ENCODE measurements at regions not wholly inside any gene's neighbourhood (a gene's known extent, or its start where the extent isn't known, plus 50 kb on each side); places are given as distances from the start of the nearest gene placed in this dataset. TPM values are rescaled to one million over a fixed set of nuclear protein-coding genes. Genes with fewer than 3 reads are reported as not detected.

DNA sequence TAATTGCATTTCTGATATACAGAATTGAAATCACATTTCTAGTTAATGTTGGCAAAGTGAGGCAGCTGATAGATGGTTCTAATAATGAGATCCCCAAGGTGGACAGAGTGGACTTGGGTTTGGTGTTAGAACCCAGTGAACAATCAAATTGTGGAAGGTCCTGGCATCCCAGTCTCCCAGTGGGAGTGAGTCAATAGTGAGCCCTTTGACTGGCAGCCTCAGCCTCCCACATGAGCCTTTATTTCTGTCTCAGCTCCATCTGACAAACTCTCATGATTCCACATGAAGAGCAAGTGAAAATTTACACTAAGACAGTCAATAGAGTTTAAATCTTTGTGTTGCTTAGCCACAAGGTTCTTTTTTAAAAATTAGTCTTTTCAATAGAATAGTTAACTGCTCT is 56.7 kb upstream of the MYO3A start:
- intact Hi-C loops (cut with DNase I) = no loop called here
- TF ChIP-seq, protein P1, sequence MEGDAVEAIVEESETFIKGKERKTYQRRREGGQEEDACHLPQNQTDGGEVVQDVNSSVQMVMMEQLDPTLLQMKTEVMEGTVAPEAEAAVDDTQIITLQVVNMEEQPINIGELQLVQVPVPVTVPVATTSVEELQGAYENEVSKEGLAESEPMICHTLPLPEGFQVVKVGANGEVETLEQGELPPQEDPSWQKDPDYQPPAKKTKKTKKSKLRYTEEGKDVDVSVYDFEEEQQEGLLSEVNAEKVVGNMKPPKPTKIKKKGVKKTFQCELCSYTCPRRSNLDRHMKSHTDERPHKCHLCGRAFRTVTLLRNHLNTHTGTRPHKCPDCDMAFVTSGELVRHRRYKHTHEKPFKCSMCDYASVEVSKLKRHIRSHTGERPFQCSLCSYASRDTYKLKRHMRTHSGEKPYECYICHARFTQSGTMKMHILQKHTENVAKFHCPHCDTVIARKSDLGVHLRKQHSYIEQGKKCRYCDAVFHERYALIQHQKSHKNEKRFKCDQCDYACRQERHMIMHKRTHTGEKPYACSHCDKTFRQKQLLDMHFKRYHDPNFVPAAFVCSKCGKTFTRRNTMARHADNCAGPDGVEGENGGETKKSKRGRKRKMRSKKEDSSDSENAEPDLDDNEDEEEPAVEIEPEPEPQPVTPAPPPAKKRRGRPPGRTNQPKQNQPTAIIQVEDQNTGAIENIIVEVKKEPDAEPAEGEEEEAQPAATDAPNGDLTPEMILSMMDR (IDR thresholded peaks at IDR 0.05) = no peak
- TF ChIP-seq EP300 (IDR thresholded peaks at IDR 0.05) = no peak

More for the DNA sequence above, 56.7 kb upstream of the MYO3A start:
- Histone ChIP-seq H3K27ac (no peak overlapping the region), H3K27me3 (no peaks in the 10 kb centered on the region), H3K4me1 (ENCODE audit: insufficient read depth) (no peaks in the 10 kb centered on the region), H3K9me3 (no peaks in the 10 kb centered on the region), H3K36me3 (no peaks in the 10 kb centered on the region), H3K4me3 (no peak overlapping the region)
- DNase-seq = no peak

Small RNA genes lying in the stretch of these regions (small RNA-seq; reads per million reads assigned to genes)
- gene RNA5SP306 = 0.40 reads per million
- not detected for gene RNU6-632P
